ENCODE measurements at regions not wholly inside any gene's neighbourhood (a gene's known extent, or its start where the extent isn't known, plus 50 kb on each side); places are given as distances from the start of the nearest gene placed in this dataset.

DNA sequence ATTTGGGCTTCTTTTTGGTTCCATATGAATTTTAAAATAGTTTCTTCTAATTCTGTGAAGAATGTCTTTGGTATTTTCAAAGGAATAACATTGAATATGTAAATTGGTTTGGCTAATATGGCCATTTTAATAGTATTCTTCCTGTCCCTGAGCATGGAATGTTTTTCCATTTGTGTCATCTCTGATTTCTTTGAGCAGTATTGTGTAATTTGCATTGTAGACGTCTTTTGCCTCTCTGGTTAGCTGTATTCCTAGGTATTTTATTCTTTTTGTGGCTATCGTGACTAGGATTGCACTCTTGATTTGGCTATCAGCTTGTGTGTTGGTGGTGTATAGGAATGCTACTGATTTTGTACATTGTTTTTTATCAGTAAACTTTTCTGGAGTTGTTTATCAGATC lies 601.9 kb downstream of the SNAPC1 start:
- H3K27me3 ChIP-seq (ENCODE audit: low read depth): no peaks in the 10 kb centered on the region
- no peak for DNase-seq (ENCODE audit: low spot score in 2 of 2)
- H3K36me3 ChIP-seq (replicated peaks): no peaks in the 10 kb centered on the region
- H3K4me3 ChIP-seq: no peak overlapping the region
- in situ Hi-C loops (cut with MboI; ENCODE audit: low sequenced_read_pairs): no loop called here
- H3K4me1 ChIP-seq: no peaks in the 10 kb centered on the region
- H3K9me3 ChIP-seq: no peaks in the 10 kb centered on the region

DNA sequence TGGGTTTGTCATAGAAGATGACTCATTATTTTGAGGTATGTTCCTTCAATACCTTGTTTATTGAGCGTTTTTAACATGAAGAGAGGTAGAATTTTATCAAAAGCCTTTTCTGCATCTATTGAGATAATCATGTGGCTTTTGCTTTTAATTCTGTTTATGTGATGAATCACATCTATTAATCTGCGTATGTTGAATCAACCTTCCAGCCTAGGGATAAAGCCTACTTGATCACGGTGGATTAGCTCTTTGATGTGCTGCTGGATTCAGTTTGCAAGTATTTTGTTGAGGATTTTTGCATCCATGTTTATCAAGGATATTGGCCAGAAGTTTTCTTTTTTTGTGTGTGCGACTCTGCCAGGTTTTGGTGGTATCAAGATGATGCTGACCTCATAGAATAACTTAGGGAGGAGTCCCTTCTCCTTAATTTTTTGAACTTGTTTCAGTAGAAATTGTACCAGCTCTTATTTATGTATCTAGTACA lies 602.6 kb downstream of the SNAPC1 start:
- no peaks in the 10 kb centered on the region for H3K4me1 ChIP-seq
- H3K9me3 ChIP-seq: no peaks in the 10 kb centered on the region
- no peak for DNase-seq (ENCODE audit: low spot score in 2 of 2)
- in situ Hi-C loops (cut with MboI; ENCODE audit: low sequenced_read_pairs): no loop called here
- H3K27me3 ChIP-seq (ENCODE audit: low read depth): no peaks in the 10 kb centered on the region
- no peaks in the 10 kb centered on the region for H3K36me3 ChIP-seq (replicated peaks)
- no peak overlapping the region for H3K4me3 ChIP-seq

DNA sequence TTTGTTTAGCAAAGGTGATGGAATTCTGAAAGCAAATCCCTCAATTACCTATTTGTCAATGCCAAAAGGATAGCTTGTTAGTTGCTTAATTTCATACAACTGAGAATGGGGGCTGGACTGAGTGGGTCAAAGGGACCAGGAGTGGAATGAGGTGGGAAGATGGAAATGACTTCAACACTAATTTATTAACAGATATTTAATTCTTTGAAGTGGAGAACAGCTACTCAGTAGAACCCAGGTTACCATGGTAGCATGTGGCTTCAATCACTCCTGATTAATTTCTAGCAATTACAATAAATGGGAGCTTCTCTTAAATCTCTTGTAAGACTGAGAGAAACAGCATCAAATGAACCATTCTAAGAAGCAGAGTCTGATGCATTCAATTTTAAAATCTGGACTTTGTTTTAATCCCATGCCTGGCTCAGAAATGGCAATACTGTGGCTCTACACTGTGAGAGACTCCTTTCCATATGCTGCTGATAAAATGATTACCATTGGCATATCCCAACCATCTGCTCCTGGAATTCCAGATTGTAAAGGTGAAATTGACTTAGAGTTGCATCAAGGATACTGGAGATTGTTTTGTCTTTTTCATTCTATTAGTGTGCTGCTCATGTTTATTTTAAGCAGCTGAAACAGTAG lies 607.8 kb downstream of the SNAPC1 start:
- no peaks in the 10 kb centered on the region for H3K4me1 ChIP-seq
- no peak overlapping the region for H3K4me3 ChIP-seq
- H3K9me3 ChIP-seq: no peaks in the 10 kb centered on the region
- H3K36me3 ChIP-seq (replicated peaks): no peaks in the 10 kb centered on the region
- H3K27me3 ChIP-seq (ENCODE audit: low read depth): no peaks in the 10 kb centered on the region
- in situ Hi-C loops (cut with MboI; ENCODE audit: low sequenced_read_pairs): no loop called here
- no peak for DNase-seq (ENCODE audit: low spot score in 2 of 2)

DNA sequence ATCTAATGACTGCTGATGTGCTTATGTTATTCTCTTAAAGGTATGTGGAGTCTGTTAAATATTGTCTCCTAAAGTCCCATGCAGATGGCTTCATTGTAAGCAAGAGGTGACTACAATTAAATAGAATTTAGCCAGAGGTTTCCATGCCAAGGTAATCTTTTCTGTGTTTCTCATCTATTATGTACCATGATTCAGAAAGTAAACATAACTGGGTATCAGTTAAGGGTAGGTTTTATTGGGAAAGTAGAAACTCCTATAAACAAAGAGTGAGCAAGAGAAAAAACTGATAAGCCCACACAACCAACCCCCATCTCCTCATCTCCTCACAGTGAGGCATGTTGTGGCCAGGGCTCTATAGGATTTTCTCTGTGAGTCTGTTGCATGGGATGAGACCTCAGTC lies 611.7 kb downstream of the SNAPC1 start:
- Histone ChIP-seq H3K36me3 (replicated peaks) (no peaks in the 10 kb centered on the region), H3K9me3 (no peaks in the 10 kb centered on the region), H3K4me1 (no peaks in the 10 kb centered on the region), H3K27me3 (ENCODE audit: low read depth) (no peaks in the 10 kb centered on the region), H3K4me3 (no peak overlapping the region)
- no peak for DNase-seq (ENCODE audit: low spot score in 2 of 2)
- in situ Hi-C loops (cut with MboI; ENCODE audit: low sequenced_read_pairs): no loop called here

DNA sequence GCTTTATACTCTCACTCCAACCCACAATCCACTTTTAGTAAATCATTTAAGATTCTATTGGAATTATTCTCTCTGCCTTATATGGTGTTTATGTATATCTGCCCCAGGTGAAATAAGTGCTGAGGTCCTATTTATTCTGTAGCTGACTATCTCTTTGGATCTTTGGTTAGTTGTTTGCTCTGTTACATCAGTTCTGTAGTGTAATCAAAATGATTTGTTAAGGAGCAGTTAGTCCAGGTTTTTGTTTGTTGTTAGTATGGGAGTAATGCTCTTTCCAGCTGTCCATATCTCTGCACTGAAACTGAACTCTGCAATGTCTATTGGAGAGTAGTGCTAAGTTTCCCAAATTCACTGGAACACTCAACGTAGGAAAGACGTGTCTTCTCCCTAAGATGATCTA lies 615.8 kb downstream of the SNAPC1 start:
- Histone ChIP-seq H3K9me3 (no peaks in the 10 kb centered on the region), H3K4me1 (no peaks in the 10 kb centered on the region), H3K4me3 (no peak overlapping the region), H3K36me3 (replicated peaks) (no peaks in the 10 kb centered on the region), H3K27me3 (ENCODE audit: low read depth) (no peaks in the 10 kb centered on the region)
- no peak for DNase-seq (ENCODE audit: low spot score in 2 of 2)
- in situ Hi-C loops (cut with MboI; ENCODE audit: low sequenced_read_pairs): no loop called here

DNA sequence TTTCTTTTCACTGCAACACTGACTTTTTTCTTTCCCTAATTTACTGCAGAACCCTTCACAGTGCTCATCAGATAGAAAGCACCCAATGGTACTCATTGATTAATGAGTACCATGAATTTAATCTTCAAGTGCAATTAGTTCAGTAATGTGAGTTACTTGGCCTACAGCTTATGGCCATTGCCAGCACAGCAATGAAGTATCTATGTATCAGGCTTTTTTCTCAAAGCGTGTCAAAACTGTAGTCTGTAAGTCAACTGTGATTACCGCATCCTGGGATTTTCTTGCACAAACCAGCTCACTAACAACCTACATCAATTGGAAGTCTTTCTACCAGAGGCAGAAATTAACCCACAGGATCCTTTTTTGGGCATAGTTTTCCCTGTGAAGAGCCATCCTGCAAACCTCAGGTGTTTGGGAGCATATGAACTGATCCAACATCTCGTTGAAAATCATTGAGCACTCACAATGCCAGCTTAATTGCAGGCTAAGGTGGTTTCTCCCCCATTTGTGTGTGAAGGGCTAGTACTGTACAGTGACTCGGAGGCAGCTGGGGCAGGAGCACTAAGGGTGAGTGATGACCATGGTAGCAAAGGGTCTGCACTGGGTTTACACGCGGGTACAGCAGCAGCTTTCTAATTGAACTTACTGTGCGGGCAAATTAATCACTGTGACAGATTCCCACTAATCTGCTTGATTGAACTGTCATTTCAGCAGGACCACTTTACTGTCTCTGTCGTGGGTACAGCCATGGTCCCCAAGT lies 619.3 kb downstream of the SNAPC1 start:
- Histone ChIP-seq H3K4me3 (no peak overlapping the region), H3K27me3 (ENCODE audit: low read depth) (no peaks in the 10 kb centered on the region), H3K9me3 (no peaks in the 10 kb centered on the region), H3K4me1 (no peaks in the 10 kb centered on the region), H3K36me3 (replicated peaks) (no peaks in the 10 kb centered on the region)
- in situ Hi-C loops (cut with MboI; ENCODE audit: low sequenced_read_pairs): no loop called here
- DNase-seq (ENCODE audit: low spot score in 2 of 2): no peak

DNA sequence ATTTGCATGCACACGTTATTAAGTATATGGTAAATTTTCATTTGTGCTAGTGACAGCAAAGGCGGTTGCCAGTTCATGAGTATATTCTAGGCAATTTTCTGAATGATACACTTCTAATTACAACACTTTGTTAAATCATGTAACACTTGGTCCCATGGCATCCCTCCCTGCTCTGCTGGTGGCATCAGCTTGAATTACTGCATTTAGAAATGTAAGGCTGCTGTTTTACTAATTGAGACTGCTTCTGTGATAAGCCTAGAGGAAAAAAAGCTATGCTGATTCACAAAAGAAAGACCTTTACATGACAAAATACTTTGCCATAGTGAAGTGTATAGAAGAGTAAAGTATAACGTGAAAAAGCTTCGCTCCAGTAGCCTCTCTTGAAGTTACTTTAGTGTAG lies 636.1 kb downstream of the KCNH5 start:
- peak; percentile 8 to 66 for DNase-seq (ENCODE audit: low spot score in 2 of 2)
- in situ Hi-C loops (cut with MboI; ENCODE audit: low sequenced_read_pairs): no loop called here
- H3K4me3 ChIP-seq: no peak overlapping the region

DNA sequence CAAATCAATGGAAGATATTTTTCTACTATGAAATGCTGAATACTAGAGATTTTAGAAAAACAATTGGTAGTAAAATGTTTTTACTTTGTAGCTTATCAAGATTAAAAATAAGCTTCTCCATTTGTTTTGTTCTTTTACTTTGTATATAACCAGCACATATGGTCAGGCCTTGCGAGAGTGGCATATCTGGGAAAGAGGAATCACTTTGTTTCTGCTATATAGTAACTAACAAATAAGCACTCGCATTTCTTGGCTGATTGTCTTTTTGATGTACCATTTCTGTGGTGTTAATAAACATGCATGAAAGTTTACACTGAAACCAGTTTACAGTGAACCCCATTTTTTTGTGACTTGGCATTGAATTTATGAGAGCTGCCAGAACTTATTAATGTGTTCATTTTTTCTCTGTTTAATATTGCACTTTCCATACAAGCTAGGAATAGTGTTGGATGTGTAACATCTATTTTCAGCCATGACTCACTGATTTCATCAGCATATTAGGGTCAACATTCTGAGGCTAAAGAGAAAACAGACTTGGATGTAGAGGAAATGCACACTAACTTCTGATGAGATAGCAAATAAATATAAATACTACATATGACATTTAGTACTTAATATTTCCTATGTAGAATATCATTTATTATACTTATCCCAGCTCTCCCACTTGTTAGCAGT lies 635.5 kb downstream of the KCNH5 start:
- H3K4me3 ChIP-seq: no peak overlapping the region
- H3K4me1 ChIP-seq: peaks cover 2% of the 10 kb centered on the region; the same call in 1 of the 2 replicates
- no peaks in the 10 kb centered on the region for H3K27me3 ChIP-seq (ENCODE audit: low read depth)
- no peaks in the 10 kb centered on the region for H3K36me3 ChIP-seq (replicated peaks)
- no peaks in the 10 kb centered on the region; the same call in 1 of the 2 replicates for H3K9me3 ChIP-seq
- no peak for DNase-seq (ENCODE audit: low spot score in 2 of 2)
- in situ Hi-C loops (cut with MboI; ENCODE audit: low sequenced_read_pairs): no loop called here

More for the DNA sequence above, 636.1 kb downstream of the KCNH5 start:
- Histone ChIP-seq H3K27me3 (ENCODE audit: low read depth) (no peaks in the 10 kb centered on the region), H3K36me3 (replicated peaks) (no peaks in the 10 kb centered on the region), H3K9me3 (no peaks in the 10 kb centered on the region; the same call in 1 of the 2 replicates), H3K4me1 (peaks cover 2% of the 10 kb centered on the region; the same call in 1 of the 2 replicates)

DNA sequence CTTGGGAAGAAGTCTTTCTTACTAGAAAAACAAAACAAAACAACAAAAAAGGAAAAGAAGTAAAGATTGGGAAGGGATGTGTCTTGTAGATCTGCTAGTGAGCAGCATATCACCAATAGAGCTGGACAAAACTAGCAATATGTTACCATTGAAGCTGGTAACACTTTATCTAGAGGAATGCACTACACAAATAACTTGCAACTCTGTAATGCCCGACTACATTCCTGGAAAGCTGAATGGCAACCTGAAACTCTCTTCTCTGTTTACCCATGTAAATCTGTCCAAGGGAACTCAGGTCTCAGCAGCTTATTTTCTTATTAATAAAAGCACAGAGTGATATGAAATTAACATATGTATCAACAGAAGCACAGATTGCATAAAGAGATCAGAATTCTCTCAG lies 624.4 kb downstream of the KCNH5 start:
- DNase-seq (ENCODE audit: low spot score in 2 of 2): no peak
- in situ Hi-C loops (cut with MboI; ENCODE audit: low sequenced_read_pairs): no loop called here
- Histone ChIP-seq H3K4me3 (no peak overlapping the region), H3K4me1 (no peaks in the 10 kb centered on the region), H3K27me3 (ENCODE audit: low read depth) (no peaks in the 10 kb centered on the region), H3K9me3 (no peaks in the 10 kb centered on the region), H3K36me3 (replicated peaks) (no peaks in the 10 kb centered on the region)

DNA sequence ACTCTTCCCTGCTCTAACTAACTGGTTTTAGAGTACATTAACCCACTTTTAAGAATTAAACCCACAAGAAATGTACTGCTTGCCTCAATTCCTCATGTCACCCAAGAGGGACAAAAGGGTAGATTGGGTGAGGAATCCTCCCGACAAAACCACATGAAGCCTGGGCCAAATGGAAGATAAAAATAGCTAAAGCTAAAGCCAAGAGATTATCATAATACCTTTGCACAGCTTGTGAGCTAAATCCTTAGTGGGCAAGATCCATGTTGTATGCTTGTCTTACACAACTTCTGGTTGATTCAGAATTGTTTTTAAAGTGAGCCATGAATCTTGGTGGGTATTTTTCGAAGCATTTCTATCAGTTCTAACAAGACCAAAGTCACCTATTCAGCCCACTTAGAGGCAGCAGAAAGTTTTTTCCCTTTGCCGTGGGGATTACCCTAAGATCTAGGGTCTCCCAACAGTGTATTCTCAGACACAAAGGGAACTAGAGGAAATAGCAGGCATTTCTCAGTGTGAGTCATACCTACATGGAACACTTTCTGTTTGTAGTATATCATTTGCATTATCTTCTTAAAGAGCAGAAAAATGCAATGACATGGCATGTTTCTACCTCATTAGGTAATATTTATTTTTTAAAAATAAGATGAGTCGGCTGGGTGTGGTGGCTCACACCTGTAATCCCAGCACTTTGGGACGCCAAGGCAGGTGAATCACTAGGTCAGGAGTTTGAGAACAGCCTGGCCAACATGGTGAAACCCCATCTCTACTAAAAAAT lies 616.6 kb downstream of the KCNH5 start:
- Histone ChIP-seq H3K4me3 (no peak overlapping the region), H3K36me3 (replicated peaks) (no peaks in the 10 kb centered on the region), H3K27me3 (ENCODE audit: low read depth) (no peaks in the 10 kb centered on the region), H3K9me3 (no peaks in the 10 kb centered on the region), H3K4me1 (no peaks in the 10 kb centered on the region)
- in situ Hi-C loops (cut with MboI; ENCODE audit: low sequenced_read_pairs): no loop called here
- DNase-seq (ENCODE audit: low spot score in 2 of 2): no peak

DNA sequence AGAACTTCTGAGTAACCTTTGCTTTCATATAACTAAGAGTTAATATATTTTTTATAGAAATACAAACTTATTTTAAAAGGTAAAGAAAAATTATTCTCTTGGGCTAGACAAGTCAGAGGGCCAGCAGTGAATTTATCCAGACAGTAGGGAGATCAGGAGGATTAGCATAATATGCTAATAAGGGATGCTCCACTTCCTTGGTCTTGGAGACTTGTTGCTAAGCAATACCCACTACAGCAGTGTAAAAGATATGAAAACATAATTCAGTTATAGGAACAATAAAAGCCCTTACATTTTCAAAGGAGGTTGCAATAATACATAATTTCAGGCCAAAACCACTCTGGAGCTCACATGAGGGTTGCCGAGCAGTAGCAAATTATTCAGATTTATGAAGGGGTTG lies 615.6 kb downstream of the KCNH5 start:
- Histone ChIP-seq H3K4me1 (no peaks in the 10 kb centered on the region), H3K36me3 (replicated peaks) (no peaks in the 10 kb centered on the region), H3K4me3 (no peak overlapping the region), H3K9me3 (no peaks in the 10 kb centered on the region), H3K27me3 (ENCODE audit: low read depth) (no peaks in the 10 kb centered on the region)
- no peak for DNase-seq (ENCODE audit: low spot score in 2 of 2)
- in situ Hi-C loops (cut with MboI; ENCODE audit: low sequenced_read_pairs): no loop called here

DNA sequence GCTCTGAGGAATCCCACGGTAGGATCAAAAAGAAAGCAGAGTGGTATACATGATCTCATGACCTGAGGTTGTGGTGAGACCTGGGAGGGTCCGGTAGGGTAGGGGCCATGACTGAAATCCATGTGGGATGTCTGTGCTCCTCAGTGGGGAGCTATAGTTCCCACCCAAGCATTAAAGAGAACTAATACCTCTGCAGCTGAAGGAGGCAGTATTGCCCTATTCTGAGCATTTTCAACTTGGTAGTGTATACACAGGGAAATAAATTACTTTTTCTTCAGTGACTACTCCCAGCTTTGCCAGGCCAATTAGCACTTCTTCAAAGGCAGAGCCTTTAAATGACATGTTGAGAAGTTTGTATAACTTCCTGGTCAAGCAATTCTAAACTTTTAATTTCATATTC lies 613.8 kb downstream of the KCNH5 start:
- Histone ChIP-seq H3K27me3 (ENCODE audit: low read depth) (no peaks in the 10 kb centered on the region), H3K4me1 (no peaks in the 10 kb centered on the region), H3K9me3 (no peaks in the 10 kb centered on the region), H3K36me3 (replicated peaks) (no peaks in the 10 kb centered on the region), H3K4me3 (no peak overlapping the region)
- in situ Hi-C loops (cut with MboI; ENCODE audit: low sequenced_read_pairs): no loop called here
- DNase-seq (ENCODE audit: low spot score in 2 of 2): no peak

DNA sequence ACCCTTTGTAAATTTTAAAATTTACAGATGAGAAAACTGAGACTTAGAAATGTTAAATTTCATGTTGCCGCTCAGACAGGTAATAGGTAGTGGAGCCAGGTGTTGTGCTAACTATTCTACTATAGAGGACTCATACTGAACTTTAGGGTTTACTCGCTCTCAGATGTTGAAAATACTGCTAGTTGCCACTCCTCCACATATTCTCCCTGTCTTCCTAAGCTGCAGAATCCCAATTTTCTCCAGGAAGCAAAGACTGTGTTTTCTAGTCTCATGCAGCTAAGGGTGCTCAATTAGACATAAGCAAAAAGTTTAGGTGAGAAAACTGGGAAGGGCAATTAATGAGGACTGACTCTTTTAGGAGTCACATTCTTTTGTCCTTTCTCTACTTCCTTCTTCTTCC lies 612.3 kb downstream of the KCNH5 start:
- Histone ChIP-seq H3K9me3 (no peaks in the 10 kb centered on the region), H3K4me3 (no peak overlapping the region), H3K4me1 (no peaks in the 10 kb centered on the region), H3K27me3 (ENCODE audit: low read depth) (no peaks in the 10 kb centered on the region), H3K36me3 (replicated peaks) (no peaks in the 10 kb centered on the region)
- no peak for DNase-seq (ENCODE audit: low spot score in 2 of 2)
- in situ Hi-C loops (cut with MboI; ENCODE audit: low sequenced_read_pairs): no loop called here
